ENCODE measurements at regions not wholly inside any gene's neighbourhood (a gene's known extent, or its start where the extent isn't known, plus 50 kb on each side); places are given as distances from the start of the nearest gene placed in this dataset.
"Not testable (repeated sequence)": the region's sequence is repeated elsewhere in the genome, so short reads cannot be mapped to it uniquely, and the experiment has no call there.

GRCh38 chr1:228611707-228612106, 123.6 kb upstream of the RHOU start:
- DNase-seq (ENCODE audit: missing footprints); ATAC-seq; intact Hi-C loops (cut with DNase I): not testable (repeated sequence)

DNA sequence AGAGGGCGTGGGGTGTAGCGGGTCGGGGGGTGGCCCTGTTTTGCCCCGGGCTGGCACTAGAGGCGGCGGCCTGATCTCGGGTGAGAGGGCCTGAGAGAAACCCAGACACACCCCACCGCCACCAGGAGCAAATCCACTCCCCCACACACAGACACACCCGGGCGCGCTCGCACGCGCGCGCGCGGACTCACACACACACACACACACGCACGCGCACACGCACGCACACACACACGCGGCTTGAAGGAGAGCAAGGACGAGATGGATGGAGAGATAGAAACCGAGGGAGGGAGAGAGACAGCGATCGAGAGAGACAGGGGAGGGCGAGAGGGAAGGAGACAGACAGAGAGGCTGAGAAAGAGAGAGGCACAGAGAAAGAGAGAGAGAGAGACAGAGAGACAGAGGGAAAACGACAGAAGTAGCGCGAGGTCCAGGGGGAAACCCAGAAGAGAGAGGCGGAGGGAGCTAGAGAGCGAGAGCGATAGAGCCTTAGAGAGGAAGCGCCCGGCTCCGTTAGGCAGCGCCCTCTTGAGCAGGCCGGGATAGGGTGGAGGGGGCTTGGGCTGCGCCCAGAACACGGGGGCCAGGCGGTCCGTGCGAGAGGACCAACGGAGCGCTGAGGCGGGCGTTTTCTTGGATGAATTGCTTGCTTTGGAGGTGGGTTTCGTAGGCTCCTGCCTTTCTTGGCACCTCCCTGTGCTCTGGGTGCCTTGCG, 113.1 kb upstream of the RHOU start:
- intact Hi-C loops (cut with DNase I); ATAC-seq: not testable (repeated sequence)
- DNase-seq (ENCODE audit: missing footprints), result peak; percentile 86

- intact Hi-C loops (cut with DNase I); DNase-seq (ENCODE audit: missing footprints); ATAC-seq: not testable (repeated sequence)
These were observed 108.8 kb upstream of the RHOU start for GRCh38 chr1:228626481-228626880.

DNA sequence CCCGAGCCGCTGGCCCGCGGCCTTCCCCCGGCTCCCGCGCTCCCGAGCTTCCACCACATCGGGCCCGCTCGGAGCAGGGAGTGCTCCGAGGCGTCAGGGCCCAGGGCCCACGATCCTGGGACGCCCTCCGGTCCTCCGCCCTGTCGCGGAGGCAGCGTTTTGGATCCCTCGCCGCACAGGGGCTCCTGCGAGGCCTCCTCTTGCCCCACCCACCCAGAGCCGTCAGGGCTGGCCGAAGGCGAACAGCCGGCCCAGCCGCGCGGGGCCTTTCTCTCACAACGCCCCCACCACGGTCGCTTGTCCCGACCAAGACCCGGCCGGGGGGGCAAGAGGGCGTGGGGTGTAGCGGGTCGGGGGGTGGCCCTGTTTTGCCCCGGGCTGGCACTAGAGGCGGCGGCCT, 102.4 kb upstream of the RHOU start:
- intact Hi-C loops (cut with DNase I), result not testable (repeated sequence)
- peak; percentile 87 for DNase-seq (ENCODE audit: missing footprints)

GRCh38 chr1:228635304-228635703, 100.0 kb upstream of the RHOU start:
- intact Hi-C loops (cut with DNase I); ATAC-seq: not testable (repeated sequence)

More for the DNA sequence above, 102.4 kb upstream of the RHOU start:
- not testable (repeated sequence) for ATAC-seq

DNA sequence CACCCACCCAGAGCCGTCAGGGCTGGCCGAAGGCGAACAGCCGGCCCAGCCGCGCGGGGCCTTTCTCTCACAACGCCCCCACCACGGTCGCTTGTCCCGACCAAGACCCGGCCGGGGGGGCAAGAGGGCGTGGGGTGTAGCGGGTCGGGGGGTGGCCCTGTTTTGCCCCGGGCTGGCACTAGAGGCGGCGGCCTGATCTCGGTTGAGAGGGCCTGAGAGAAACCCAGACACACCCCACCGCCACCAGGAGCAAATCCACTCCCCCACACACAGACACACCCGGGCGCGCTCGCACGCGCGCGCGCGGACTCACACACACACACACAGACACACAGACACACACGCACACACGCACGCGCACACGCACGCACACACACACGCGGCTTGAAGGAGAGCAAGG, 97.8 kb upstream of the RHOU start:
- intact Hi-C loops (cut with DNase I); ATAC-seq: not testable (repeated sequence)
- peak; percentile 68 for DNase-seq (ENCODE audit: missing footprints)

More at GRCh38 chr1:228635304-228635703, 100.0 kb upstream of the RHOU start:
- peak; percentile 83 for DNase-seq (ENCODE audit: missing footprints)

DNA sequence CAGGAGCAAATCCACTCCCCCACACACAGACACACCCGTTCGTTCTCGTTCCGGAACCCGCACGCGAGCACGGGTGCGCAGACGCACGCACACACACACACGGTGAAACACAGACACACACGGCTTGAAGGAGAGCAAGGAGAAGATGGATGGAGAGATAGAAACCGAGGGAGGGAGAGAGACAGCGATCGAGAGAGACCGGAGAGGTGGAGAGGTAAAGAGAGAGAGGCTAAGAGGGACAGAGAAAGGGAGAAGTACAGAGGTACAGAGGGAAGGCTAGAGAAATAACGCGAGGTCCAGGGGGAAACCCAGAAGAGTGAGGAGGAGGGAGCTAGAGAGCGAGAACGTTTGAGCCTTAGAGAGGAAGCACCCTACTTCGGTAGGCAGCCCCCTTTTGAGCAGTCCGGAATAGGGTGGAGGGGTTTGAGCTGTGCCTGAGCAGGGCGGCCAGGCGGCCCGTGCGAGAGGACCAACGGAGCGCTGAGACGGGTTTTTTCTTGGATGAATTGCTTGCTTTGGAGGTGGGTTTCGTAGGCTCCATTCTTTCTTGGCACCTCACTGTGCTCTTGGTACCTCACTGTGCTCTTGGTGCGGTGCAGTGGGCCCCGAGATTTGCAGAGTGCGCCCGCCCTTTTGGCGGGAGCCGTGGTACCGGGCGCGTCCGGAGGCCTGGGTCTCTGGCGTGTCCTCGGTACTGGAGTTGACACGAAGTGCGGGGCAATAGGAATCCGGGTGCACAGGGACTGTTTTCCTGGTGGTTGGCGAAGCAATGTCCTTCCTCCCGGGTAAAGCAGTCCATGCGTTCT, 88.4 kb upstream of the RHOU start:
- peak; percentile 80 for ATAC-seq
- intact Hi-C loops (cut with DNase I), result no loop called here
- DNase-seq (ENCODE audit: missing footprints), result no peak

DNA sequence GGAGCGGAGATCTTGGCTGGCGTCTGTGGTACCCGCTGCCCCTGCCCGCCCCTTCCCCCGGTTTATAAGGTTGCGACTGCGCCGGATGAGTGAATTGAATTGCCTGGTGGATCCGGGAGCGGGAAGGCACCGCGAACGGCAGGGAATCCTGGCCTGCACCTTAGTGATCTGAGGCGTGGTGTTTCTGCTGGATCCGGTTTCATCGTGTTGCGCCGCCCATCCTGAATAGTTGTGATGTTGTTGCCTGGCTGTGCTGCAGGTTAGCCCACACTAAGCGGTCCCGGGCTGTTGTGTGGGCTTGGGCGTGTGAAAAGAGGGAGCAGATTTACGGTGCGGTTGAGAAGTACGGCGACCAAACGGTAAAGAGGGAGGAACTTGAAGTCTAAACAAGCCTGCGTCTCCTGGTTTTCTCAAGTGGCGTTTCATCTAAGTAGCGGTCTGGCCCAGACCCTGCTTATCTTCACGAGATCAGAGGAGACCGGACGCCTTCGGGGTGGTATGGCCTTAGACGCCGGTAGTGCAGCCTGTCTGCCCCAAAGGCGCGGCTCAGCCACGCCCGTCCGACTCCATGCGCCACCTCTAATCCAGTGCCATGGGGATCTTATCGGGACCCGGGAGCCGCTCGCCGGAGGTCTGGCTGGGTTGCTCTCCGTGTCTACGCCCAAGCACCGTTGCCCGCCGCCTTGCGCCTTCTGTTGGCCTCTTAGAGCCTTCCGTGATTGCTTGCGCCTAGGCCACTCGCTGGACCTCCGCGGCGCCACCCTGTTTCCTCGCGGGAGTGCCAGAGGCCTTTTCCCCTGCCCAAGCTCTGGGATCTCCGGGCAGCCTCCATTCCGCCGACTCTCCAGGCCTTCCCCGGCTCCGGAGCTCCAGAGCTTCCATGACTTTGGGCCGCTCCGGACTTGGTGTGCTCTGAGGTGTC, 87.5 kb upstream of the RHOU start:
- peak; percentile 73 for ATAC-seq
- no peak for DNase-seq (ENCODE audit: missing footprints)
- intact Hi-C loops (cut with DNase I), result no loop called here

DNA sequence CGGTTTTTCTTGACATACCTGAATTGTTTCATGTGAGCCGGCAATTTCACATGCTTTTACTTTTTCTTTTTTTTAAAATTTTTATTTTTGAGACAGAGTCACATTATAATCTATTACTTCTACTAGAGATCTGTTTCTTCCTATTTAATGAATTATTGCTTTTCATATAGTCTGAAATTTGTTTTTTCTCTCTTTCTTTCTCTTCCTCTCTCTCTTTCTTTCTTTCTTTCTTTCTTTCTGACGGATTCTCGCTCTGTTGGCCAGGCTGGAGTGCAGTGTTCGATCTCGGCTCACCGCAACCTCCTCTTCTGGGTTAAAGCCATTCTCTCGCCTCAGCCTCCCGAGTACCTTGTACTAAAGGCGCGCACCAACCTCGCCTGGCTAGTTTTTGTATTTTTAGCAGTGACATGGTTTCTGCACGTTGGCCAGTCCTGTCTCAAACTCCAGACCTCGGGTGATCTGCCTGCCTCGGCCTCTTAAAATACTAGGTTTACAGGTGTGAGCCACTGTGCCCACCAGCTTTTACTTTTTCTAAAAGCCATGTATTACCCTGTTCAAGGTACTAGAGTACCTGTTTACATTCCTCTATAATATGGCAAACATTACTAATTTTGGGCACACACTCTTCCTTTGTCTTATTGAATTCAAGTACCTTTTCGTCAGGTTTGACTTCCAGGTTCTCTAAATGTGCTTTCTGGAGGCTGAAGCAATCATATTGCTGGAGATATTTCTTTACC, 86.5 kb upstream of the RHOU start:
- no peak for ATAC-seq
- no peak for DNase-seq (ENCODE audit: missing footprints)
- intact Hi-C loops (cut with DNase I), result no loop called here

GRCh38 chr1:228650141-228650540, 85.1 kb upstream of the RHOU start:
- intact Hi-C loops (cut with DNase I), result no loop called here
- ATAC-seq, result no peak
- peak; percentile 66 for DNase-seq (ENCODE audit: missing footprints)

DNA sequence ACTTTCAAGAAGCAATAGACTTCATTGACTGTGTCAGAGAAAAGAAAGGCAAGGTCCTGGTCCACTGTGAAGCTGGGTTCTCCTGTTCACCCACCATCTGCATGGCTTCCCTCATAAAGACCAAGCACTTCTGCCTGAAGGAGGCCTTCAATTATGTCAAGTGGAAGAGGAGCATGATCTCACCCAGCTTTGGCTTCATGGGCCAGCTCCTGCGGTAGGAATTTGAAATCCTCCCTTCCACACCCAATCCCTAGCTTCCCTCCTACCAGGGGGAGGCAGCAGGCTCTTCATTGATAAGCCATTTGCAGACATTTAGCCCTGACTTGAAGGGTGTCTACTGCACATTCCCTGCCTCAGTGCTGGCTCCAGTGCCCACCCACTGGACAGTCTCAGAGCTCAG, 84.3 kb upstream of the RHOU start:
- intact Hi-C loops (cut with DNase I), result no loop called here
- no peak for DNase-seq (ENCODE audit: missing footprints)
- ATAC-seq, result no peak

DNA sequence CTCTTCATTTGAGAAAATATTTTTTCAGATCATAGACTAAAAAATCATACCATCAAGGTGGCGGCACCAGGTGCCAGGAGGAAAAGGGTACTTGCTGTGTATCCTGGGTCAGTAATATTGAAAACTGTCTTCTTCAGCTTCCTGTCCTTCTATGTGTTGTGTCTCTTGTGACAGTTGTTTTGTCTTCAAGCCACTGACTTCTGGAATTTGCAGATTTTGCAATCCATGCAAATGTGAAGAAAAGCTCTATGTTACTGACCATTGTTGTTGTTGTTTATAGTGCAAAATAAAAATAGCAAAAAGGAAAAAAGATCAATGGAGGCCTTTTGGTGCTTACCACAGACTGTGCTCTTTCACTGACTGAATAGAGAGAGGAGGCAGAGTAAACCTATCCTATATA, 83.2 kb upstream of the RHOU start:
- intact Hi-C loops (cut with DNase I), result no loop called here
- ATAC-seq (no peak), DNase-seq (ENCODE audit: missing footprints) (no peak)

GRCh38 chr1:228653057-228653456, 82.2 kb upstream of the RHOU start:
- intact Hi-C loops (cut with DNase I); DNase-seq (ENCODE audit: missing footprints); ATAC-seq: not testable (repeated sequence)

GRCh38 chr1:228653748-228654147, 81.5 kb upstream of the RHOU start:
- no peak for DNase-seq (ENCODE audit: missing footprints)
- intact Hi-C loops (cut with DNase I), result no loop called here
- no peak for ATAC-seq

DNA sequence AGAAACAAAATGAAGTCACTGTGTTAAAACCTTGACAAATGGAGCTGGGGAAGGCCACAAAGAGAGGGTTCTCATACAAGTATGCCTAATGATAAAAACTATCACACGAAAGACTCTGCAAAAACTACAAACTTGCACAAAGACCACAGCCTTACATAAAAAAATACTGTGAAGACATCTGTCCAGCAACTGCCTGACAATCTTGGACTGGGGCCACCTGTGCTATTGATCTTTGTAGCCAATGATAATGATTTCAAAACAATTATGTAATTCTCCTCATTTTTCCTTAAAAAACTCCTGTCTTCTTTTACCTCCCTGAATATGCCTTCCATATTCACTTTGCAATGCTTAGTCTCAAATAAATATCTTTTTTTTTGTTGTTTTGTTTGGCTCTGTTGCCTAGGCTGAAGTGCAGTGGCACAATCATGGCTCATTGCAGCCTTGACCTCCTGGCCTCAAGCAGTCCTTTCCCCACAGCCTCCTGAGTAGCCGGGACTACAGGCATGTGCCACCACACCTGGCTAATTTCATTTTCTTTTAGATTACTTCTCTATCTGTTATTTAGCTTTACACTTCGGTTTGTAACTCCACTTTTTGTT, 79.4 kb upstream of the RHOU start:
- DNase-seq (ENCODE audit: missing footprints) (no peak), ATAC-seq (no peak)
- intact Hi-C loops (cut with DNase I), result no loop called here

DNA sequence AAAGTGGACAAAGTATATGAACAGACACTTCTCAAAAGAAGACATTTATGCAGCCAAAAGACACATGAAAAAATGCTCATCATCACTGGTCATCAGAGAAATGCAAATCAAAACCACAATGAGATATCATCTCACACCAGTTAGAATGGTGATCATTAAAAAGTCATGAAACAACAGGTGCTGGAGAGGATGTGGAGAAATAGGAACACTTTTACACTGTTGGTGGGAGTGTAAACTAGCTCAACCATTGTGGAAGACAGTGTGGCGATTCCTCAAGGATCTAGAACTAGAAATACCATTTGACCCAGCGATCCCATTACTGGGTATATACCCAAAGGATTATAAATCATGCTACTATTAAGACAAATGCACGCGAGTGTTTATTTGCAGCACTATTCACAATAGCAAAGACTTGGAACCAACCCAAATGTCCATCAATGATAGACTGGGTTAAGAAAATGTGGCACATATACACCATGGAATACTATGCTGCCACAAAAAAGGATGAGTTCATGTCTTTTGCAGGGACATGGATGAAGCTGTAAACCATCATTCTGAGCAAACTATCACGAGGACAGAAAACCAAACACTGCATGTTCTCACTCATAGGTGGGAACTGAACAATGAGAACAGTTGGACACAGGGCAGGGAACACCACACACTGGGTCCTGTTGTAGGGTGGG, 73.1 kb upstream of the RHOU start:
- ATAC-seq; intact Hi-C loops (cut with DNase I); DNase-seq (ENCODE audit: missing footprints): not testable (repeated sequence)

DNA sequence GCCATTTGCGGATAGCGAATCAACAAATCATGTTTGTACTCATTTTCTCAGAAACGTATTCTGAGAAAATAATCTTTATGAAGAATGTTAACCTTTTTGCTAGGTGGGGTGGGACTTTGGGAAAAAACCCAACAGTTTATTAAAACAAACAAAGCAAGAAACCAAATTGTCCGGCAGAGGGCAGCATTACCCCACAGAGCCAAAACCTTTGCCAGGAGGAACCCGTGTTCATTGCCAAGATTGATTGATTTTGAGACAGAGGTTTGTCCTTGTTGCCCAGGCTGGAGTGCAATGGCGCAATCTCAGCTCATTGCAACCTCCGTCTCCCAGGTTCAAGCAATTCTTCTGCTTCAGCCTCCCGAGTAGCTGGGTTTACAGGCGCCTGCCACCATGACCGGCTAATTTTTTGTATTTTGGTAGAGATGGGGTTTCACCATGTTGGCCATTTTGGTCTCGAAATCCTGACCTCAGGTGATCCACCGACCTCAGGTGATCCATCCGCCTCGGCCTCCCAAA, 70.8 kb upstream of the RHOU start:
- intact Hi-C loops (cut with DNase I), result loop anchor here (1.0 kb wide), 1 partner anchor 563 kb away; no protein-coding TSS in a partner anchor
- ATAC-seq (peak; percentile 43), DNase-seq (ENCODE audit: missing footprints) (no peak)
